ENCODE measurements at regions not wholly inside any gene's neighbourhood (a gene's known extent, or its start where the extent isn't known, plus 50 kb on each side); places are given as distances from the start of the nearest gene placed in this dataset.

GRCh38 chr19:29395734-29396414 is 129.9 kb upstream of the VSTM2B start:
- DNase-seq, result no peak

DNA sequence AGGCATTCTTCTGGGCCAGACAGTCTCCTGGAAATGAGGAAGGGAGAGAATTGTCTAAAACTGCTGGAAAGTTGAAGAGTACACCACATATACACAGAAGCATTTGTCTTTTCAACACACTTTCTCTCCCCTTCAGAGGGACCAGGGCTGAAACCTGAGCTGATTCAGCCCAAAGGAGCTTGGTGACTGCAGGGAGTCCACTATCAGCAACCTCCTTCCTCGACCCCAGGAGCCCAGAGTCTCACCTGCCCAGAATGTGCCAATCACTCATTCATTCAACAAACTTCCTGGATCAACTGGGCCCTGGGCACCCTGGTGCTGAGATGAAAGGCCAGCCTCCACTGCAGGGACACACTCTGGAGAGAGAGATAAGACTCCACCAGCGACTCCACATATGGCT is 128.9 kb upstream of the VSTM2B start:
- no peak for DNase-seq

GRCh38 chr19:29397748-29398147 is 128.0 kb upstream of the VSTM2B start:
- DNase-seq, result no peak

- no peak for DNase-seq
These were observed 126.0 kb upstream of the VSTM2B start for GRCh38 chr19:29399804-29400203.

GRCh38 chr19:29400917-29401711 is 124.7 kb upstream of the VSTM2B start:
- peak in 21 of 56 donors; percentile 5 to 74 (median 30) for DNase-seq

DNA sequence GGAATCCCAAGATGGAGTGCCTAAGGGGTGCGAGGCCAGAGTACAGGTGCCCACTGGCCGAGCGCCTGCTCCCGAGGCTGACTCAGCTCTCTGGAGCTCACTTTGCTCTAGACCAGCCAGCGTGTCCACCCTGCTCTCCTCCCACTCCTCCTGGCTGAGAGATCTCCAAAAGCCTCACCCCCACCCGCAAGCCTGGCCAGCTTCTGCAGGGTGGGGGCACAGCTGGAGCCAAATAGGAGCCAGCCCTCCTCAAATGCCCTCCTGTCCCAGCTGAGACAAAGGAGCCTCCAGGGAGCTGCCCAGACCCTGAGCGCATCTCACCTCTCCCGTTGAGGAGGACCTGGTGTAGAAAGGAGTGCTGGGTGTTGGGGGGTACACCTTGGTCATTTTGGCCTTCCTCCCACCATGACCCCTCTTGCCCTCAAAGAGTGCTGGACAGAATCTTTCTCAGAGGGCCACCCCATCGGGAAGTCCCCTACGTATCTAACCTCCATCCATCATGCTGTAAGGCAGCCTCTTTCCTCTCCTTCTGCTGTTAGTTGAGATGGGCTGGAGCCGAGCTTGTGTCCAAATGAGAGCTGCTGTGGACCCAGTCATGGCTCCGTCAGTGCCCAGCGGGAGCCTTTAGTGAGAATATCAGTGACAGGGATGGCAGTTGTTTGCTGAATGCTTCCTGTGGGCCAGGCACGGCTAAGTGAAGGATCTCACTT is 123.9 kb upstream of the VSTM2B start:
- no peak for DNase-seq

GRCh38 chr19:29402563-29402962 is 123.2 kb upstream of the VSTM2B start:
- DNase-seq, result no peak

- DNase-seq, result no peak
These were observed 121.8 kb upstream of the VSTM2B start for GRCh38 chr19:29404015-29404414.

DNA sequence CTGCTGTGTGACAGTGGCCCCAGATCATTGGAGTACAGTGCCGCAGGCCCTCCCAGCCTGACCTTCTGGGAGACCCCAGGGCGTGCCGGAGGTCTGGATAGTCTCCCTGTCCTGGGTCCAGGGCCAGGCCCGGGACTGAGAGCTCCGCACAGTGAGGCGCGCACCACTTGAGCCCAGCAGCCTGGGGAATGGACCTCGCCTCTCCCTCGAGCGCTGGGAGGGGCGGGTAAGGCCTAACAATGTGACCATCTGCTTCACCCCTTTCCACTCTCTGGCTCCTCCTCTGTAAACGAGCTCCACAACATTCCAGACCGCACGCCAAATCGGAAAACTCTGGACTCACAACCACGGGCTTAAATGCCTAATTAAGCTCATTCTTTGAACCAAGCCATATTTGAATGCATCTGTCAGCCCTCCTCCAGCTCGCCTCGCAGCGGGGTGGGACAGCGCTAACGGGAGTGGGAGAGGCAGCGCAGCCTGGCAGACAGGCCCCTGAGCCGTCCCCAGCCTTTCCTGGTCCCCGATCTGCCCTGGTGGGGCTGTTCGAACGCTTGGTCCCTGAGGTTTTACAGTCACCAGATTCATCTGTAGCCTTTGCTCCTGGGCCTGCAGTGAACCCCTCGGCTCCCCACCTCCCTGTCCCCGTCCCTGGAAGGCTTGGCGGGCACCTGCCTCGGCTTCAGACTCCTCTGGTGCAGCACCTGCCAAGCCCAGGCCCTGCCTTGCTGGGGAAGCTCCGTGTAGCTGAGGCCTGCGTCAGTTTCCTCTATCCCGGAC is 120.7 kb upstream of the VSTM2B start:
- peak in 3 of 56 donors; percentile 12 to 34 (median 20) for DNase-seq

DNA sequence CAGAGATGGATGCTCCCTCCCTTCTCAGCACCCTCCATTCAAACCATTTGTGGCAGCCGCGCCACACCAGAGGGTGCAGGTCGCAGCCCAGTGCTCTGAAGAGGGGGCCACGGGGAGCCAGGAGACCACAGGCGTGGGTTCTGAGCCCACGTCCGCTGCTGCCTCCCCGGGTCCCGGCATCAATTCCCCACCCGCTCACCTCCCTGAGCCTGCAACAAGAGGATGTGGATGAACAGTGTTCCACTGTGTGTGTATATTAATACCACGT is 120.1 kb upstream of the VSTM2B start:
- no peak for DNase-seq

- DNase-seq, result no peak
These were observed 116.5 kb upstream of the VSTM2B start for GRCh38 chr19:29409076-29409862.

DNA sequence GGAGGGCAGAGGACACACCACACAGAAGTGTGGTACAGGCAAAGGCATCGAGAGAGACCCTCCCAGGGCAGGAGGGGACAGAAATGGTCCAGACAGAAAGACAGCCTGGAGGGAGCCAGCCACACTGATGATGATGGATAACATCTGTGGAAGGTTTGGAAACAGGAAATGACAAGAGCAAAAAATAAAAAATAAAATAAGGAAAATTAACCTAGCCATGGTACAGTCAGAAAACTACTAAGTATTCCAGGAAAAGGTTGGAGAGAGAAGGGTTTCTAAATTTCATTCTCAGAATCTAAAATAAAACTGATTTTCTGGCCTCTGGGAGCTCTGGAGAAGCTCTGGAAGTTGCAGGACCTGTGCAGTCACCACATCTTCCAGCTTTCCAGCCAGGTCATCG is 115.2 kb upstream of the VSTM2B start:
- DNase-seq, result no peak

DNA sequence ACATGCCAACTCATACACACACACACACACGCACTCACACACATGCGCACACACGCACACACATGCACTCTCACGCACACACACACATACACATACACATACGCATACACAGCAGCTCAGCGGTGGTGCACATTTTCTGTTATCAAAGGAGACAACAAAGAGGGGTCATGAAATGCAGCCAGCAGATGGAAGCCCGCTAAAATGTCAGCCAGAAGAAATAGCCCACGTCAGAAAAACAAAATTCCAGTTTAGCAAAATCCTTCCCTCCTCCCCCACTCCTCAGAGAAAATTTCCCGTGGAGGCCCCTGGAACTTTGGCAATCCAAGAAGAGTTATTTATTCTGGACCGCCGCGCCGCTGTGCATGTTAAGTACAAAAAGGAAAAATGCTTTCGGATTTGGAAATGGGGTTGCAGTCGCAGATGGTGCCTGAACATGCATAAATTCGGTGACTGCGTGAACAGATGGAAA is 114.6 kb upstream of the VSTM2B start:
- peak in 2 of 56 donors; percentile 5 to 29 for DNase-seq

DNA sequence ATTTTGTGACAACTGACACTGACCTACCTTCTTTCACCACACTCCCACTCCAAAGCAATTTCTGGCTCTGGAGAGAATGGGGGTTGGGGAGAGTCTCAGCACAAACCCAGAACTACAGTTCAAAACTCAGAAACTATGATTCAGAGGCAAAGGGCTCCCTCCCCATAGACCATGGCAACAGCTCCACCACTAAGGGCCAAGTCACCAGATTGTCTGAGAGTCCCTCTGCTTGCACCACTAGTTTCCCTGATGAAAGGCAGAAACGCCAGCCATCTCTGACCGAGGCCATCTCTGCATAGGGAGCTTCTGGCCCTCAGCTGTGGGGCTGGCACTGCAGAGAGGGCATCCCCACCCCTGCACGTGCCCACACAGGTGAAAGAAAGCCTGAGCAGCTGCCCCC is 112.4 kb upstream of the VSTM2B start:
- DNase-seq, result no peak

- no peak for DNase-seq
These were observed 110.3 kb upstream of the VSTM2B start for GRCh38 chr19:29415507-29415906.

- DNase-seq, result no peak
These were observed 108.7 kb upstream of the VSTM2B start for GRCh38 chr19:29417048-29417447.

DNA sequence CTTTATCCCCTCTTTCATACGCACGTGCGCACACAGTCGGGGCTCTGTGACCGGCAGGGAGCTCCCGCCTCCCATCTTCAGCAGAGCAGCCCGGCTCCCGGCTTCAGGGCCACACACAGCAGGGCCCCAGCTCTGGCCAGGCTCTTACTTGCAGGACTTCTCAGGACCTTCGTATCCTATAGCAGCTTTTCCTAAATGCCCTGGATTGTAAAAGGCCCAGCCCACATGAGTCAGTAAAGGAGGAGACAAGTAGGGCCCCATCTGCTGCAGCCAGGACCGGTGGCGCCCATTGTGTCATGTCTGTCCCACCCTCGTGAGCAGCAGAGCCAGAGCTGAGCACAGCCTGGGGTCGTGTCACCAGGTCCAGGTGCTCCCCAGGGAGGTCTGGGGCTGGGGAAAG is 107.6 kb upstream of the VSTM2B start:
- peak in 1 of 56 donors; percentile 4 for DNase-seq

GRCh38 chr19:29420065-29420464 is 105.7 kb upstream of the VSTM2B start:
- DNase-seq, result no peak

DNA sequence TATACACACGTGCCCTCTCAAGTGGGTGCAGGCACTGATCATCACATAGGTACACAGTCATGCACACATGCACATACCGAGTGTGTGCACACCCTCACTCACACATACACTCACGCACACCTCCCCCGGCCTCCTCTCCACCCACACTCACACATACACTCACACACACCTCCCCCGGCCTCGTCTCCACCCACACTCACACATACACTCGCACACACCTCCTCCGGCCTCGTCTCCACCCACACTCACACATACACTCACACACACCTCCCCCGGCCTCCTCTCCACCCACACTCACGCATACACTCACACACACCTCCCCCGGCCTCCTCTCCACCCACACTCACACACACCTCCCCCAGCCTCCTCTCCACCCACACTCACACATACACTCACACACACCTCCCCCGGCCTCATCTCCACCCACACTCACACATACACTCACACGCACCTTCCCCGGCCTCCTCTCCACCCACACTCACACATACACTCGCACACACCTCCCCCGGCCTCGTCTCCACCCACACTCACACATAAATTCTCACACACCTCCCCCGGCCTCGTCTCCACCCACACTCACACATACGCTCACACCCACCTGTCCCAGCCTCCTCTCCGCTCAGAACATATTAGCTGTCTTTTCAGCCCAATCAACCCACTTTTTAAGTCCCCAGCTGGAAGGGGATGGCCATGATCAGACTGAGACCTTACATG is 105.2 kb upstream of the VSTM2B start:
- DNase-seq, result no peak

DNA sequence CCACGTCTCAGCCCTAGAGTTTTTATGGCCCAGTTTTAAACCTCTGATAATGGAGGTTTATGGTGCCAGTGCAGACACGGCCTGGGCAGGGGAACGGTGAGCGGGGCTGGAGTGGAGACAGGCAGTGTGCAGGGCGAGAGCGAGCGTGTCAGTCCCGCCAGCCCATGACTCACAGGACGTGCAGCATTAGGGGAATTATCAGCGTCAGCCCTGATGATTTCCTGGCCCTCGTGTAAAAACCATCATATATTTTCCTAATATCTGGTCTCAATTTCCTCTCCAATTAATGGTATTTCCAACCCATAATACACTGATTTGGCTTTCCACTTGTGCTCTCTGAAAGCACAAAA is 104.6 kb upstream of the VSTM2B start:
- DNase-seq, result no peak

All from nucleus accumbens (tissue), 56 donors.